ENCODE measurements at regions not wholly inside any gene's neighbourhood (a gene's known extent, or its start where the extent isn't known, plus 50 kb on each side); places are given as distances from the start of the nearest gene placed in this dataset.

DNA sequence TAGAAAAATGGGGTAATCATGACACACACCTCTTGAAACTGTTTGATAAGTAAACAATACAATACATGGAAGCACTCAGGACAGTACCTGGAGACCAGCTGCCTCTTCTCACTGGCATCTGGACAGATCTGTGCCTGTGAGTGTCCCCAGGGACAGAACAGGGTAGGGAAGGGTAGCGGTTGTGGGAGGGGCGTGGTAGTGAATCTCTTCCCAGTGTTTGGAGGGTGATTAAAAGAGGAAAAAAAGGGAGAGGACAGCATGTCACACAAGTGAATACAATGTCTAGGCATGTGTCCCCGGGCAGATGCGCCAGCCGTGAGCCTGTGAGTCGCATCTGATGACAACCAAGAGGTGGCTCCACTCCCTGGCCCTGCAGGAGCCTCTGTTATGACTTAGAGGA is 138.8 kb upstream of the MSX1 start:
- TF ChIP-seq TCF12 (IDR thresholded peaks at IDR 0.05) (no peak), RXRA (IDR thresholded peaks at IDR 0.05; ENCODE audit: borderline replicate concordance, low read depth) (no peak), RAD21 (IDR thresholded peaks at IDR 0.05; ENCODE audit: low read length) (no peak), SMC3 (IDR thresholded peaks at IDR 0.05; ENCODE audit: low read depth, low read length) (no peak), POLR2AphosphoS5 (IDR thresholded peaks at IDR 0.05; ENCODE audit: low read depth, low read length) (no peak), NFIC (IDR thresholded peaks at IDR 0.05; ENCODE audit: borderline replicate concordance) (no peak)
- TF ChIP-seq, protein P1, sequence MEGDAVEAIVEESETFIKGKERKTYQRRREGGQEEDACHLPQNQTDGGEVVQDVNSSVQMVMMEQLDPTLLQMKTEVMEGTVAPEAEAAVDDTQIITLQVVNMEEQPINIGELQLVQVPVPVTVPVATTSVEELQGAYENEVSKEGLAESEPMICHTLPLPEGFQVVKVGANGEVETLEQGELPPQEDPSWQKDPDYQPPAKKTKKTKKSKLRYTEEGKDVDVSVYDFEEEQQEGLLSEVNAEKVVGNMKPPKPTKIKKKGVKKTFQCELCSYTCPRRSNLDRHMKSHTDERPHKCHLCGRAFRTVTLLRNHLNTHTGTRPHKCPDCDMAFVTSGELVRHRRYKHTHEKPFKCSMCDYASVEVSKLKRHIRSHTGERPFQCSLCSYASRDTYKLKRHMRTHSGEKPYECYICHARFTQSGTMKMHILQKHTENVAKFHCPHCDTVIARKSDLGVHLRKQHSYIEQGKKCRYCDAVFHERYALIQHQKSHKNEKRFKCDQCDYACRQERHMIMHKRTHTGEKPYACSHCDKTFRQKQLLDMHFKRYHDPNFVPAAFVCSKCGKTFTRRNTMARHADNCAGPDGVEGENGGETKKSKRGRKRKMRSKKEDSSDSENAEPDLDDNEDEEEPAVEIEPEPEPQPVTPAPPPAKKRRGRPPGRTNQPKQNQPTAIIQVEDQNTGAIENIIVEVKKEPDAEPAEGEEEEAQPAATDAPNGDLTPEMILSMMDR (IDR thresholded peaks at IDR 0.05): no peak

All from SK-N-SH (cell line).